Spleen (tissue), 11 donors: ENCODE measurements at regions not wholly inside any gene's neighbourhood (a gene's known extent, or its start where the extent isn't known, plus 50 kb on each side); places are given as distances from the start of the nearest gene placed in this dataset.

Experiments used
- DNase-seq: peaks from one replicate; pipeline ENCODE4 v3.0.0-alpha.2; 2020
- H3K27ac ChIP-seq, 8 donors: fragments of 200-600 bp; sonication (generic) in 7 of 8; 1 replicate in 4 of 8; 2 replicates in 4 of 8; pipeline versions ENCODE4 v1.5.0 to v1.8.0; 2016 to 2021; ENCODE audit warnings: inconsistent platforms in 4 of 8, mild to moderate bottlenecking in 4 of 8, moderate library complexity in 1 of 8
- H3K27me3 ChIP-seq, 7 donors: fragments of 200-600 bp; sonication (generic) in 6 of 7; replicated peaks in 1 of 7; 1 replicate in 4 of 7; 2 replicates in 3 of 7; pipeline versions ENCODE4 v1.5.0 to v1.8.0; 2016 to 2021; ENCODE audit warnings: inconsistent platforms in 3 of 7, mild to moderate bottlenecking in 1 of 7
- H3K36me3 ChIP-seq, 6 donors: fragments of 200-600 bp; sonication (generic) in 5 of 6; 1 replicate in 4 of 6; 2 replicates in 2 of 6; pipeline versions ENCODE4 v1.5.0 to v1.8.0; 2016 to 2021; ENCODE audit warnings: inconsistent platforms in 2 of 6
- H3K4me1 ChIP-seq, 6 donors: fragments of 200-600 bp; sonication (generic) in 5 of 6; 1 replicate in 3 of 6; 2 replicates in 3 of 6; pipeline versions ENCODE4 v1.5.0 to v1.8.0; 2016 to 2021; ENCODE audit warnings: inconsistent platforms in 3 of 6
- H3K4me3 ChIP-seq, 8 donors: fragments of 200-600 bp; sonication (generic) in 7 of 8; 1 replicate in 4 of 8; 2 replicates in 4 of 8; pipeline versions ENCODE4 v1.5.0 to v1.8.0; 2016 to 2021; ENCODE audit warnings: inconsistent platforms in 4 of 8, mild to moderate bottlenecking in 4 of 8, moderate library complexity in 2 of 8
- H3K9me3 ChIP-seq, 8 donors: fragments of 200-600 bp; sonication (generic) in 7 of 8; 1 replicate in 4 of 8; 2 replicates in 4 of 8; pipeline versions ENCODE4 v1.5.0 to v1.8.0; 2016 to 2021; ENCODE audit warnings: inconsistent platforms in 4 of 8
- POLR2A ChIP-seq, 3 donors: fragments of 450-650 bp; IDR thresholded peaks; one replicate each; pipeline ENCODE4 v1.5.1; 2017; ENCODE audit warnings: antibody characterized with exemption in 3 of 3, mild to moderate bottlenecking in 1 of 3
- POLR2AphosphoS5 ChIP-seq, 3 donors: sonication (generic); formaldehyde crosslinking; IDR thresholded peaks; one replicate each; pipeline ENCODE4 v1.5.1; 2017; ENCODE audit warnings: antibody characterized with exemption in 3 of 3
- WGBS, 5 donors: extraction: QIAGEN DNeasy Blood & Tissue Kit in 3 of 5; methylation state at CpG; one replicate each; pipeline versions ENCODE4 v1.1.5 to v1.1.7; 2013 to 2018; 5-methylcytosine and 5-hydroxymethylcytosine counted together
- intact Hi-C: fragments of 100-400 bp; cut with DNase I; formaldehyde crosslinking; loops from one replicate; pipeline ENCODE4 v1.15.0; 2023; ENCODE audit warnings: low total_unique reads
- TF ChIP-seq, protein P1 (sequence below), 11 experiments: fragments of 200-600 bp in 7 of 11; fragments of 450-650 bp in 4 of 11; sonication (generic) in 4 of 11; IDR thresholded peaks in 8 of 11; conservative IDR thresholded peaks in 3 of 11; 1 replicate in 7 of 11; 2 replicates in 4 of 11; pipeline versions ENCODE4 v1.4.0 to v1.8.0; 2016 to 2021; ENCODE audit warnings: antibody characterized with exemption in 11 of 11, inconsistent platforms in 4 of 11, mild to moderate bottlenecking in 1 of 11
- donor health status: healthy with polysubstance abuse.
- donor health status: DM: no; HTN: no; CAD: no; lungs with moderate emphysema.
- donor health status: DM: no; HTN: no; CAD: no.
- donor health status: Bipolar disorder and iron deficiency.
- donor health status: healthy.
- donor health status: DM: no; HTN: no; CAD: no.
- donor health status: DM: yes; HTN: yes; CAD: no.

DNA sequence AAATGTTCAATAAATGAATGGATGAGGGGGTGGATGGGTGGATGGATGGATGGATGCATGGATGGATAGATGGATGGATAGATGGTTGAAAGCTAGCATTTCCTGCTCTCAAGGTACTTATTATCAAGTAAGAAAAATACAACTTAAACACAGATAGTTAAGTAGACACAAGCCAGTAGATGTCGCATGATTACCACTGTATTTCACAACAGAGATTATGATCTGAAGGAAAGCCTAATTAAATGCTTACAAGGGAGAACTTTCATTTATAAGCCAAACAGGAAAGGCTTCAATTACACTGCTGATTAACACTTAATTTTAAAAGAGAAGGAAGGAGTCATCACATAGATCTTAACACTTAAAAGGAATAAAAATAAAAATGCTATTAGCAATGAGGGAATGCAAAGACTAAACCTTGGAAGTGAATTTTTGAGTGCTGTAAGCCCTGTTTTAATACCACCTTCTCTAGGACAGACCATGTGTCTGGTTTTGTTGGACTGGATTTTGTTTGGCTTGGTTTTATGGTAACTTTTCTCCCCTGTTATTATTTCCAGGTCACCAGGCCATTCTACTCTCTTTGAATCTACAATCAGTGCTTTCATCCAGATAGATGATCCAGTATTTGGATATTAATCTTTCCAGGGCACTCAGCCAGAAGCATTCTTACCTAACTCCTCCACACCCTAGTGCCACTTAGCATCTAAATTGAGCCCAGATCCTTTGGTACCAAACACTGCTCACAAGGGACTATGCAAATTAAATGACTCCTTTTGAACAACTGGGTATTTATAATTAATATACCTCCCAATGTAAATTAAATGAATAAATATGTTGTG lies 75.5 kb upstream of the SLC39A8 start:
- H3K9me3 ChIP-seq, result peaks cover 0 to 12% (median 0%) of the 10 kb centered on the region in 8 donors
- no peaks in the 10 kb centered on the region for H3K4me1 ChIP-seq
- no peaks in the 10 kb centered on the region for H3K36me3 ChIP-seq
- no peak overlapping the region for H3K27ac ChIP-seq
- no peak for DNase-seq
- H3K27me3 ChIP-seq, result no peaks in the 10 kb centered on the region
- intact Hi-C loops, result no loop called here
- no peak overlapping the region for H3K4me3 ChIP-seq
- TF ChIP-seq, protein P1, sequence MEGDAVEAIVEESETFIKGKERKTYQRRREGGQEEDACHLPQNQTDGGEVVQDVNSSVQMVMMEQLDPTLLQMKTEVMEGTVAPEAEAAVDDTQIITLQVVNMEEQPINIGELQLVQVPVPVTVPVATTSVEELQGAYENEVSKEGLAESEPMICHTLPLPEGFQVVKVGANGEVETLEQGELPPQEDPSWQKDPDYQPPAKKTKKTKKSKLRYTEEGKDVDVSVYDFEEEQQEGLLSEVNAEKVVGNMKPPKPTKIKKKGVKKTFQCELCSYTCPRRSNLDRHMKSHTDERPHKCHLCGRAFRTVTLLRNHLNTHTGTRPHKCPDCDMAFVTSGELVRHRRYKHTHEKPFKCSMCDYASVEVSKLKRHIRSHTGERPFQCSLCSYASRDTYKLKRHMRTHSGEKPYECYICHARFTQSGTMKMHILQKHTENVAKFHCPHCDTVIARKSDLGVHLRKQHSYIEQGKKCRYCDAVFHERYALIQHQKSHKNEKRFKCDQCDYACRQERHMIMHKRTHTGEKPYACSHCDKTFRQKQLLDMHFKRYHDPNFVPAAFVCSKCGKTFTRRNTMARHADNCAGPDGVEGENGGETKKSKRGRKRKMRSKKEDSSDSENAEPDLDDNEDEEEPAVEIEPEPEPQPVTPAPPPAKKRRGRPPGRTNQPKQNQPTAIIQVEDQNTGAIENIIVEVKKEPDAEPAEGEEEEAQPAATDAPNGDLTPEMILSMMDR (IDR thresholded peaks at IDR 0.05 in 8 of 11, conservative IDR thresholded peaks at IDR 0.05 in 3 of 11), result peak in 1 of 11 experiments; percentile 13
- no peak for TF ChIP-seq POLR2A (IDR thresholded peaks at IDR 0.05)
- TF ChIP-seq POLR2AphosphoS5 (IDR thresholded peaks at IDR 0.05), result no peak
- 33 to 57% (median 47%) methylated on average over 1 of the region's 1 CpG for WGBS, 5 donors

DNA sequence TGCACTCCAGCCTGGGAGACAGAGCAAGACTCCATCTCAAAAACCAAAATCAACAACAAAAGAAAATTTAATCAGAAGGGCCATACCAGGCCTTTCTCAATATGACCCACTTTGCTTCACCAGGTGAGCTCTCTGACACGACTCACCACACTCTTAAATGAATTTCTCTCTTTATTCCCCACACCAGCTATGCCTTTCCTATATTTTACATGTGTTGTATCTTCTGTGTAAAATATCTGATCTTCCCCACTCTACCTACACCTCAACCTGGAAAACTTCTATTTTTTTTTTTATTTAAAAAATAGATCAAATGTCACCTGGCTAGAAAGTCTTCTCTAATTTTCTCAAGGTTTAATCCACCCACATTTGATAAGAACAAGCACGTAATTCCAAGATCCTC lies 77.6 kb upstream of the SLC39A8 start:
- DNase-seq, result no peak
- Histone ChIP-seq H3K9me3 (peaks cover 0 to 12% (median 0%) of the 10 kb centered on the region in 8 donors), H3K36me3 (no peaks in the 10 kb centered on the region), H3K27ac (no peak overlapping the region), H3K4me1 (no peaks in the 10 kb centered on the region), H3K27me3 (no peaks in the 10 kb centered on the region), H3K4me3 (no peak overlapping the region)
- intact Hi-C loops, result no loop called here
- TF ChIP-seq, protein P1 (IDR thresholded peaks at IDR 0.05 in 8 of 11, conservative IDR thresholded peaks at IDR 0.05 in 3 of 11), result no peak
- WGBS, 5 donors, result 50 to 99% (median 73%) methylated on average over 2 of the region's 2 CpGs

DNA sequence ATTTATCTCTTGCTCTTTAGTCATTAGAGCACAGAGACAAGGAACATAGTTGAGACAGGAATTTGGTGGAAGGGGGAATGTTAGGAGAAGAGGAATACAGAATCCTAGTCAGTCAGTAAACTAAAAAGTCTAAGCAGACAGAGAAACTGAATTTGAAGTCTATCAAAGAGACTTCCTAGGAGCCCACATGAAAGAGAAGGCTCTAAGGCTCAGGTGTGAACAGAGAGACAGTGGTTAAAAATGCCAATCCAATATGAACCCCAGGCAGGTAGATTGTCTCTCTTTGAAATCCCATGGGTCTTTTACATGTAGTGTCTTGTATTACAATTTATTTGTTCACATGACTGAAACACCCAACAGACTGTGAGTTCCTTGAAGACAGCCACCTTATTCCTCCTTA lies 77.8 kb upstream of the NFKB1 start:
- H3K4me3 ChIP-seq, result no peak overlapping the region
- H3K4me1 ChIP-seq, result no peaks in the 10 kb centered on the region
- H3K27ac ChIP-seq, result no peak overlapping the region
- peaks cover 0 to 12% (median 0%) of the 10 kb centered on the region in 8 donors for H3K9me3 ChIP-seq
- no peaks in the 10 kb centered on the region for H3K36me3 ChIP-seq
- no peaks in the 10 kb centered on the region for H3K27me3 ChIP-seq
- no peak for TF ChIP-seq POLR2AphosphoS5 (IDR thresholded peaks at IDR 0.05)
- TF ChIP-seq, protein P1 (IDR thresholded peaks at IDR 0.05 in 8 of 11, conservative IDR thresholded peaks at IDR 0.05 in 3 of 11), result no peak
- TF ChIP-seq POLR2A (IDR thresholded peaks at IDR 0.05), result no peak
- intact Hi-C loops, result no loop called here
- DNase-seq, result no peak

DNA sequence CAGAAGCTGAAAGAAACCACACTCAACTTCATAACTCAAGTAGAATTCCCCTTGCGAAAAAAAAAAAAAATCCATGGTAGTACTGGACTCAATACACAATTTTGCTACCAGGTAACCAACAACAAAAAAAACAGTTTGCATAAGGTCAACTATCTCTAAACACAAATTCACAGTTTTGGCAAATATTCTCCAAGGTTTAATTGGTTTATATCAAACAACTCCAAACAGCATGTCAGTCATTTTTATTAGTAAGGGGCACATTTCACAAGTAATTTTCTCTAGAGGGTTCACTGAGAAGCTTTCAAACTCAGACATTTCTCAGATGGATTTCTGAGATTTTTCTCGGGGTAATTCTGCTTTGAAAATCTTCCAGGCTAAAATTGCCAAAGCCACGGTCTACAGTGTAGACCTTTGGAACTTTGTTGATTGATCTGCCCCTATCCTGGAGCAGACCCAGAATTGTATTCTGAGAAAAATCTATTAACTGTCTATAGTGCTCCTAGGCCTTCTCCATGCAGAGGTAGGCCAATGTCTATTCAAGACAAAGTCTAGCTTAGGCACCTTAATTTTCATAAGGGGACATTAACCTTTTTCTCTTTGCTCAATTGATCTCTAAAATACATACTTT lies 73.7 kb upstream of the NFKB1 start:
- intact Hi-C loops, result no loop called here
- H3K27me3 ChIP-seq, result no peaks in the 10 kb centered on the region
- H3K4me3 ChIP-seq, result no peak overlapping the region
- H3K36me3 ChIP-seq, result no peaks in the 10 kb centered on the region
- no peak overlapping the region for H3K27ac ChIP-seq
- H3K9me3 ChIP-seq, result peaks cover 0 to 10% (median 0%) of the 10 kb centered on the region in 8 donors
- peaks cover 0 to 10% (median 7%) of the 10 kb centered on the region in 6 donors for H3K4me1 ChIP-seq
- no peak for TF ChIP-seq POLR2AphosphoS5 (IDR thresholded peaks at IDR 0.05)
- TF ChIP-seq POLR2A (IDR thresholded peaks at IDR 0.05), result no peak
- TF ChIP-seq, protein P1 (IDR thresholded peaks at IDR 0.05 in 8 of 11, conservative IDR thresholded peaks at IDR 0.05 in 3 of 11), result no peak
- no peak for DNase-seq
- WGBS, 5 donors, result 93 to 98% (median 95%) methylated on average over 3 of the region's 3 CpGs
